Liver (tissue), 3 donors: ENCODE measurements at regions not wholly inside any gene's neighbourhood (a gene's known extent, or its start where the extent isn't known, plus 50 kb on each side); places are given as distances from the start of the nearest gene placed in this dataset.
"Not testable (repeated sequence)": the region's sequence is repeated elsewhere in the genome, so short reads cannot be mapped to it uniquely, and the experiment has no call there.

ENCODE experiments used
- CTCF ChIP-seq: fragments of 150-350 bp; IDR thresholded peaks from 2 replicates; pipeline ENCODE4 v1.5.1; 2017; ENCODE audit warnings: improper control_type of control experiment, low read depth, low read length; ENCODE audit not compliant: missing input control
- GABPA ChIP-seq, 2 donors: IDR thresholded peaks in 1 of 2; conservative IDR thresholded peaks in 1 of 2; 2 replicates each; pipeline ENCODE4 v1.6.1; 2016; ENCODE audit warnings: antibody characterized with exemption in 2 of 2, mild to moderate bottlenecking in 1 of 2, moderate library complexity in 1 of 2
- HNF4G ChIP-seq: IDR thresholded peaks from 2 replicates; pipeline ENCODE4 v1.6.1; 2016; ENCODE audit warnings: antibody characterized with exemption
- JUND ChIP-seq, 2 donors: IDR thresholded peaks; 2 replicates each; pipeline ENCODE4 v1.6.1; 2016; ENCODE audit warnings: antibody characterized with exemption in 2 of 2
- MAX ChIP-seq: IDR thresholded peaks from 2 replicates; pipeline ENCODE4 v1.6.1; 2016; ENCODE audit warnings: antibody characterized with exemption
- RAD21 ChIP-seq, 2 donors: IDR thresholded peaks; 2 replicates each; pipeline ENCODE4 v1.6.1; 2016; ENCODE audit warnings: antibody characterized with exemption in 2 of 2, mild to moderate bottlenecking in 2 of 2
- REST ChIP-seq: IDR thresholded peaks from 2 replicates; pipeline ENCODE4 v1.6.1; 2016; ENCODE audit warnings: antibody characterized with exemption, mild to moderate bottlenecking
- RXRA ChIP-seq, 2 donors: IDR thresholded peaks; 2 replicates each; pipeline ENCODE4 v1.6.1; 2017 to 2018; ENCODE audit warnings: antibody characterized with exemption in 2 of 2, mild to moderate bottlenecking in 1 of 2
- SP1 ChIP-seq: IDR thresholded peaks from 2 replicates; pipeline ENCODE4 v1.6.1; 2018; ENCODE audit warnings: antibody characterized with exemption, mild to moderate bottlenecking
- TAF1 ChIP-seq: conservative IDR thresholded peaks from 2 replicates; pipeline ENCODE4 v1.6.1; 2016; ENCODE audit warnings: antibody characterized with exemption, mild to moderate bottlenecking
- YY1 ChIP-seq: IDR thresholded peaks from 2 replicates; pipeline ENCODE4 v1.6.1; 2016; ENCODE audit warnings: antibody characterized with exemption, mild to moderate bottlenecking
- ZBTB33 ChIP-seq: IDR thresholded peaks from 2 replicates; pipeline ENCODE4 v1.6.1; 2016; ENCODE audit warnings: antibody characterized with exemption
- donor health status: healthy.
- donor health status: healthy.

- not testable (repeated sequence) for TF ChIP-seq CTCF; YY1; RAD21 (IDR thresholded peaks at IDR 0.05); SP1; MAX; ZBTB33; RXRA (IDR thresholded peaks at IDR 0.05); TAF1; GABPA (IDR thresholded peaks at IDR 0.05 in 1 of 2, conservative IDR thresholded peaks at IDR 0.05 in 1 of 2); JUND (IDR thresholded peaks at IDR 0.05); HNF4G; REST
These were observed 4481.3 kb upstream of the TPTE start for GRCh38 chr21:6040095-6040494.
